Mucosa of rectum (tissue), 2 donors: ENCODE measurements at regions not wholly inside any gene's neighbourhood (a gene's known extent, or its start where the extent isn't known, plus 50 kb on each side); places are given as distances from the start of the nearest gene placed in this dataset.
"Not testable (repeated sequence)": the region's sequence is repeated elsewhere in the genome, so short reads cannot be mapped to it uniquely, and the experiment has no call there.

Experiments
- H3K27ac ChIP-seq, 2 donors: one replicate each; pipeline ENCODE4 v1.7.0; 2013; ENCODE audit warnings: inconsistent platforms in 2 of 2, low read depth in 2 of 2, low read length in 2 of 2
- H3K27me3 ChIP-seq, 2 donors: one replicate each; pipeline ENCODE4 v1.7.0; 2013; ENCODE audit warnings: low read length in 2 of 2; ENCODE audit not compliant: control insufficient read depth in 2 of 2, insufficient read depth in 2 of 2
- H3K36me3 ChIP-seq, 2 donors: one replicate each; pipeline ENCODE4 v1.7.0; 2013; ENCODE audit warnings: low read length in 2 of 2; ENCODE audit not compliant: control insufficient read depth in 2 of 2, insufficient read depth in 2 of 2
- H3K4me1 ChIP-seq, 2 donors: one replicate each; pipeline ENCODE4 v1.7.0; 2013; ENCODE audit warnings: low read length in 2 of 2, mild to moderate bottlenecking in 1 of 2; ENCODE audit not compliant: control insufficient read depth in 2 of 2, insufficient read depth in 2 of 2
- H3K4me3 ChIP-seq, 2 donors: one replicate each; pipeline ENCODE4 v1.7.0; 2013; ENCODE audit warnings: low read length in 2 of 2
- H3K9ac ChIP-seq, 2 donors: one replicate each; pipeline ENCODE4 v1.7.0; 2013; ENCODE audit warnings: low read length in 2 of 2, low read depth in 1 of 2, mild to moderate bottlenecking in 1 of 2
- H3K9me3 ChIP-seq, 2 donors: one replicate each; pipeline ENCODE4 v1.7.0; 2013; ENCODE audit warnings: low read length in 2 of 2; ENCODE audit not compliant: control insufficient read depth in 2 of 2
- donor health status: healthy.
- donor health status: Normal muscosa, but diverticular disease.

GRCh38 chr2:52475590-52475989, 1292.0 kb upstream of the CHAC2 start:
- H3K4me3 ChIP-seq = no peak overlapping the region
- H3K4me1 ChIP-seq = no peaks in the 10 kb centered on the region
- no peaks in the 10 kb centered on the region for H3K27me3 ChIP-seq
- no peaks in the 10 kb centered on the region for H3K36me3 ChIP-seq
- H3K9ac ChIP-seq = no peak overlapping the region
- H3K9me3 ChIP-seq = no peaks in the 10 kb centered on the region
- no peak overlapping the region for H3K27ac ChIP-seq

GRCh38 chr2:52474091-52474490, 1293.5 kb upstream of the CHAC2 start:
- H3K27me3 ChIP-seq = no peaks in the 10 kb centered on the region

GRCh38 chr2:52473526-52473925, 1294.1 kb upstream of the CHAC2 start:
- Histone ChIP-seq H3K9ac (no peak overlapping the region), H3K27ac (no peak overlapping the region), H3K36me3 (no peaks in the 10 kb centered on the region), H3K27me3 (no peaks in the 10 kb centered on the region), H3K4me1 (no peaks in the 10 kb centered on the region), H3K4me3 (no peak overlapping the region), H3K9me3 (no peaks in the 10 kb centered on the region)

More at GRCh38 chr2:52474091-52474490, 1293.5 kb upstream of the CHAC2 start:
- Histone ChIP-seq H3K4me3 (no peak overlapping the region), H3K9me3 (no peaks in the 10 kb centered on the region), H3K36me3 (no peaks in the 10 kb centered on the region), H3K9ac (no peak overlapping the region), H3K27ac (no peak overlapping the region), H3K4me1 (no peaks in the 10 kb centered on the region)

GRCh38 chr2:52470457-52470856, 1297.1 kb upstream of the CHAC2 start:
- not testable (repeated sequence) for H3K4me1 ChIP-seq, H3K4me3 ChIP-seq, H3K9me3 ChIP-seq, H3K27me3 ChIP-seq, H3K36me3 ChIP-seq, H3K9ac ChIP-seq, H3K27ac ChIP-seq

GRCh38 chr2:52467189-52467588, 1300.4 kb upstream of the CHAC2 start:
- Histone ChIP-seq H3K4me1 (no peaks in the 10 kb centered on the region), H3K27ac (no peak overlapping the region), H3K9ac (no peak overlapping the region), H3K36me3 (no peaks in the 10 kb centered on the region), H3K4me3 (no peak overlapping the region), H3K27me3 (no peaks in the 10 kb centered on the region), H3K9me3 (no peaks in the 10 kb centered on the region)

GRCh38 chr2:52465287-52465686, 1302.3 kb upstream of the CHAC2 start:
- H3K4me1 ChIP-seq = no peaks in the 10 kb centered on the region
- no peak overlapping the region for H3K9ac ChIP-seq
- no peak overlapping the region for H3K4me3 ChIP-seq
- no peak overlapping the region for H3K27ac ChIP-seq
- H3K36me3 ChIP-seq = no peaks in the 10 kb centered on the region
- H3K9me3 ChIP-seq = no peaks in the 10 kb centered on the region
- H3K27me3 ChIP-seq = no peaks in the 10 kb centered on the region

GRCh38 chr2:52463457-52463856, 1304.1 kb upstream of the CHAC2 start:
- H3K9ac ChIP-seq = no peak overlapping the region

GRCh38 chr2:52456561-52457377, 1310.8 kb upstream of the CHAC2 start:
- H3K4me3 ChIP-seq = no peak overlapping the region
- no peaks in the 10 kb centered on the region for H3K4me1 ChIP-seq
- no peak overlapping the region for H3K9ac ChIP-seq
- H3K27ac ChIP-seq = no peak overlapping the region
- H3K9me3 ChIP-seq = peaks cover 0 to 1% of the 10 kb centered on the region in 2 donors
- no peaks in the 10 kb centered on the region for H3K36me3 ChIP-seq
- H3K27me3 ChIP-seq = no peaks in the 10 kb centered on the region

More at GRCh38 chr2:52463457-52463856, 1304.1 kb upstream of the CHAC2 start:
- no peaks in the 10 kb centered on the region for H3K4me1 ChIP-seq
- no peak overlapping the region for H3K4me3 ChIP-seq
- no peaks in the 10 kb centered on the region for H3K9me3 ChIP-seq
- no peaks in the 10 kb centered on the region for H3K27me3 ChIP-seq
- no peaks in the 10 kb centered on the region for H3K36me3 ChIP-seq
- H3K27ac ChIP-seq = no peak overlapping the region

- Histone ChIP-seq H3K27ac (no peak overlapping the region), H3K36me3 (no peaks in the 10 kb centered on the region)
Observed at GRCh38 chr2:52454962-52455361, 1312.6 kb upstream of the CHAC2 start.

GRCh38 chr2:52452201-52452600, 1315.4 kb upstream of the CHAC2 start:
- Histone ChIP-seq H3K27ac (no peak overlapping the region), H3K4me3 (no peak overlapping the region), H3K9ac (no peak overlapping the region), H3K9me3 (no peaks in the 10 kb centered on the region), H3K27me3 (no peaks in the 10 kb centered on the region), H3K36me3 (no peaks in the 10 kb centered on the region), H3K4me1 (no peaks in the 10 kb centered on the region)

More at GRCh38 chr2:52454962-52455361, 1312.6 kb upstream of the CHAC2 start:
- Histone ChIP-seq H3K4me1 (no peaks in the 10 kb centered on the region), H3K9ac (no peak overlapping the region), H3K27me3 (no peaks in the 10 kb centered on the region), H3K9me3 (peaks cover 0 to 1% of the 10 kb centered on the region in 2 donors), H3K4me3 (no peak overlapping the region)
